PC-9 (cell line): ENCODE measurements at regions not wholly inside any gene's neighbourhood (a gene's known extent, or its start where the extent isn't known, plus 50 kb on each side); places are given as distances from the start of the nearest gene placed in this dataset.

Source experiments
- BruUV-seq: library from RNA; stranded (reverse); fragments of 400-500 nt; replicated peaks from 2 replicates; lab custom pipeline; 2021; lab: Mats Ljungman, UMichigan
- CTCF ChIA-PET: fragments of 300-600 bp; sonication (Branson Sonifier 250); formaldehyde crosslinking; loops from one replicate; lab custom pipeline; 2022; ENCODE audit warnings: antibody characterized with exemption; lab: Charles Lee
- POLR2A ChIA-PET: fragments of 300-600 bp; sonication (Branson Sonifier 250); formaldehyde crosslinking; loops from one replicate; lab custom pipeline; 2022; ENCODE audit warnings: antibody characterized with exemption; ENCODE audit not compliant: unreplicated experiment; lab: Charles Lee
- DNase-seq, 2 experiments: peaks; one replicate each; pipeline versions ENCODE4 v3.0.0 to v3.0.0-alpha.2; 2015 to 2022; ENCODE audit warnings: mixed read lengths in 1 of 2
- H2AFZ ChIP-seq: fragments of 200-600 bp; sonication (generic); 2 replicates; pipeline ENCODE4 v1.8.1; 2017; ENCODE audit warnings: antibody characterized with exemption
- H3F3A ChIP-seq: fragments of 200-600 bp; sonication (generic); 2 replicates; pipeline ENCODE4 v1.8.1; 2017; ENCODE audit warnings: antibody characterized with exemption, mild to moderate bottlenecking, low read depth; ENCODE audit not compliant: insufficient read depth
- H3K27ac ChIP-seq: fragments of 200-600 bp; sonication (generic); 2 replicates; pipeline ENCODE4 v1.6.1; 2016; ENCODE audit warnings: mixed run types
- H3K27me3 ChIP-seq: fragments of 200-600 bp; sonication (generic); 2 replicates; pipeline ENCODE4 v1.6.1; 2016; ENCODE audit warnings: low read depth, mixed run types; ENCODE audit not compliant: insufficient read depth
- H3K36me3 ChIP-seq: fragments of 200-600 bp; sonication (generic); 2 replicates; pipeline ENCODE4 v1.6.1; 2016; ENCODE audit warnings: low read depth, mixed run types
- H3K4me1 ChIP-seq: fragments of 200-600 bp; sonication (generic); replicated peaks from 2 replicates; pipeline ENCODE4 v1.6.1; 2016; ENCODE audit warnings: mixed run types; ENCODE audit not compliant: insufficient read depth
- H3K4me2 ChIP-seq: fragments of 200-600 bp; sonication (generic); 2 replicates; pipeline ENCODE4 v1.6.1; 2017; ENCODE audit warnings: mixed run types
- H3K4me3 ChIP-seq: fragments of 200-600 bp; sonication (generic); 2 replicates; pipeline ENCODE4 v1.6.1; 2016; ENCODE audit warnings: mixed run types
- H3K79me2 ChIP-seq: fragments of 200-600 bp; sonication (generic); 2 replicates; pipeline ENCODE4 v1.6.1; 2017; ENCODE audit warnings: low read depth, mixed run types
- H3K9me2 ChIP-seq: fragments of 200-600 bp; sonication (generic); 2 replicates; pipeline ENCODE4 v1.8.1; 2017; ENCODE audit warnings: mild to moderate bottlenecking; ENCODE audit not compliant: insufficient read depth
- H3K9me3 ChIP-seq: fragments of 200-600 bp; sonication (generic); 2 replicates; pipeline ENCODE4 v1.8.1; 2016; ENCODE audit warnings: low read depth; ENCODE audit not compliant: insufficient read depth
- H4K20me1 ChIP-seq: fragments of 200-600 bp; sonication (generic); 2 replicates; pipeline ENCODE4 v1.8.1; 2017; ENCODE audit not compliant: insufficient read depth
- CTCF ChIP-seq: fragments of 200-600 bp; sonication (generic); conservative IDR thresholded peaks from 2 replicates; pipeline ENCODE4 v1.6.1; 2017; ENCODE audit warnings: mixed run types, antibody characterized with exemption, mild to moderate bottlenecking, moderate library complexity
- EZH2 ChIP-seq: fragments of 200-600 bp; sonication (generic); IDR thresholded peaks from 2 replicates; pipeline ENCODE4 v1.8.0; 2017; ENCODE audit warnings: antibody characterized with exemption, low read depth
- intact Hi-C: fragments of 100-400 bp; cut with micrococcal nuclease; formaldehyde crosslinking; loops from one replicate; pipeline ENCODE4 v1.10.0; 2022; ENCODE audit not compliant: unreplicated experiment

- Histone ChIP-seq H3F3A (no peaks in the 10 kb centered on the region), H3K9me2 (no peaks in the 10 kb centered on the region), H3K27me3 (peaks cover 47% of the 10 kb centered on the region), H3K9me3 (no peaks in the 10 kb centered on the region; the same call in 1 of the 2 replicates), H3K4me2 (no peak overlapping the region), H4K20me1 (no peaks in the 10 kb centered on the region), H3K4me1 (no peaks in the 10 kb centered on the region), H3K27ac (no peak overlapping the region), H3K79me2 (no peaks in the 10 kb centered on the region), H2AFZ (no peak overlapping the region), H3K36me3 (no peaks in the 10 kb centered on the region), H3K4me3 (no peak overlapping the region)
- ChIA-PET POLR2A (no interaction called here), CTCF (no interaction called here)
- intact Hi-C loops = no loop called here
- DNase-seq = no peak
- BruUV-seq = no TSS peak
- TF ChIP-seq CTCF (no peak), EZH2 (no peak)
Observed at GRCh38 chr7:42987648-42988214, 55.6 kb downstream of the MRPL32 start.

DNA sequence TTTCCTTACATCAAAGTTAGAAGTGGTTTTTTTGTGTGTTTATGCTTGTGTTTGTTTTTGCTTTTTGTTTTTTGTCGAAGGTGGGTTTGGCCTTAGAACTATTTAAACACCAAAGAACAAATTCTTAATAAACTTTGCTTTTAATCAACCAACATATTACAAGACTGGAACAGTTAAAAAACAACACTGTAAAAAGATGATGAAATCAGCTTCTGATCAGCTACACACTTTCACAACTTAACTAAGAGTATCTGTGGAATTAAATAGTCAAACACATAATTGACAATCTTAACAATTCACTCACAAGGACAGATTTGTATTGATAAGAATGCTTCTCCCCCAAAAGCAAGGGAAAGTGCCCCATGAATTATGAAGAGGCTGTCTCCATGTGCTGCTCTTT, 58.8 kb downstream of the MRPL32 start:
- Histone ChIP-seq H3K4me1 (no peaks in the 10 kb centered on the region), H2AFZ (no peak overlapping the region), H3K9me3 (peaks cover 5% of the 10 kb centered on the region; the same call in 1 of the 2 replicates), H3K36me3 (no peaks in the 10 kb centered on the region), H3K9me2 (no peaks in the 10 kb centered on the region), H3F3A (no peaks in the 10 kb centered on the region), H4K20me1 (no peaks in the 10 kb centered on the region), H3K4me3 (no peak overlapping the region), H3K79me2 (no peaks in the 10 kb centered on the region), H3K27me3 (peaks cover 71% of the 10 kb centered on the region), H3K27ac (no peak overlapping the region), H3K4me2 (no peak overlapping the region)
- CTCF ChIA-PET = no interaction called here
- POLR2A ChIA-PET = no interaction called here
- intact Hi-C loops = no loop called here
- TF ChIP-seq CTCF (no peak), EZH2 (no peak)
- no TSS peak for BruUV-seq
- DNase-seq = no peak

- ChIA-PET CTCF (no interaction called here), POLR2A (no interaction called here)
Observed at GRCh38 chr7:42991913-42992591, 59.9 kb downstream of the MRPL32 start.

More at GRCh38 chr7:42991913-42992591, 59.9 kb downstream of the MRPL32 start:
- Histone ChIP-seq H3K9me2 (no peaks in the 10 kb centered on the region), H3K4me1 (no peaks in the 10 kb centered on the region), H3K79me2 (no peaks in the 10 kb centered on the region), H3K9me3 (peaks cover 5% of the 10 kb centered on the region; the same call in 1 of the 2 replicates), H2AFZ (no peak overlapping the region), H3K4me3 (no peak overlapping the region), H3F3A (no peaks in the 10 kb centered on the region), H4K20me1 (no peaks in the 10 kb centered on the region), H3K4me2 (no peak overlapping the region), H3K36me3 (no peaks in the 10 kb centered on the region), H3K27ac (no peak overlapping the region), H3K27me3 (peaks cover 71% of the 10 kb centered on the region)
- BruUV-seq = no TSS peak
- intact Hi-C loops = no loop called here
- TF ChIP-seq EZH2 (no peak), CTCF (no peak)
- no peak for DNase-seq
